GM12878 (cell line): ENCODE measurements at regions not wholly inside any gene's neighbourhood (a gene's known extent, or its start where the extent isn't known, plus 50 kb on each side); places are given as distances from the start of the nearest gene placed in this dataset.

ENCODE experiments used
- ATAC-seq: fragments of 200-7000 bp; cut with Tn5 transposase; 3 replicates; pipeline ENCODE4 v1.9.1; 2020; ENCODE audit warnings: mild to moderate bottlenecking, moderate library complexity
- BruUV-seq: library from RNA; stranded (reverse); fragments of 400-500 nt; replicated peaks from 2 replicates; lab custom pipeline; 2021; lab: Mats Ljungman, UMichigan
- CTCF ChIA-PET: fragments of 300-600 bp; sonication (Branson Sonifier 250); formaldehyde crosslinking; extraction: SDS; loops from one replicate; lab custom pipeline; 2021; ENCODE audit warnings: inconsistent platforms; lab: Yijun Ruan, JAX
- POLR2A ChIA-PET: fragments of 350-600 bp; formaldehyde crosslinking; extraction: SDS; loops from one replicate; lab custom pipeline; 2021; ENCODE audit warnings: inconsistent platforms; lab: Charles Lee
- RAD21 ChIA-PET: fragments of 300-600 bp; sonication (Branson Sonifier 250); formaldehyde crosslinking; loops from one replicate; lab custom pipeline; 2023; ENCODE audit warnings: antibody characterized with exemption; ENCODE audit not compliant: unreplicated experiment; lab: Charles Lee
- SMC1A ChIA-PET: fragments of 300-600 bp; sonication (Branson Sonifier 250); formaldehyde crosslinking; loops from one replicate; lab custom pipeline; 2023; ENCODE audit not compliant: unreplicated experiment, uncharacterized antibody; lab: Charles Lee
- DNase-seq: peaks from one replicate; pipeline ENCODE4 v3.0.0-alpha.2; 2011; ENCODE audit warnings: low read depth, low spot score
- FAIRE-seq: peaks from 3 replicates; lab custom pipeline; 2011; peaks lifted over from hg19 to GRCh38; lab: Jason Lieb, UNC
- H2AFZ ChIP-seq: 2 replicates; pipeline ENCODE4 v1.6.0; 2011; ENCODE audit warnings: low read depth, low read length, control low read depth; ENCODE audit not compliant: control insufficient read depth
- H3K27ac ChIP-seq: 2 replicates; pipeline ENCODE4 v1.5.1; 2011; ENCODE audit warnings: control low read depth; ENCODE audit not compliant: control insufficient read depth, insufficient read depth
- H3K27me3 ChIP-seq, 2 experiments: replicated peaks in 1 of 2; 2 replicates each; pipeline versions ENCODE4 v1.6.0 to v1.6.1; 2011; ENCODE audit warnings: low read length in 1 of 2; ENCODE audit not compliant: control insufficient read depth in 2 of 2, insufficient read depth in 2 of 2
- H3K36me3 ChIP-seq, 2 experiments: 2 replicates each; pipeline ENCODE4 v1.5.1; 2011; ENCODE audit warnings: low read length in 1 of 2; ENCODE audit not compliant: control insufficient read depth in 2 of 2, insufficient read depth in 2 of 2
- H3K4me1 ChIP-seq: 2 replicates; pipeline ENCODE4 v1.6.1; 2011; ENCODE audit warnings: mild to moderate bottlenecking, low read length, moderate library complexity, mixed read lengths; ENCODE audit not compliant: control insufficient read depth, insufficient read depth
- H3K4me2 ChIP-seq: 2 replicates; pipeline ENCODE4 v1.6.0; 2011; ENCODE audit warnings: control low read depth; ENCODE audit not compliant: control insufficient read depth, insufficient read depth
- H3K4me3 ChIP-seq: fragments of 200-600 bp; sonication (generic); 2 replicates; pipeline ENCODE4 v1.5.1; 2016
- H3K79me2 ChIP-seq: 2 replicates; pipeline ENCODE4 v1.6.0; 2011; ENCODE audit warnings: low read length; ENCODE audit not compliant: control insufficient read depth, insufficient read depth
- H3K9ac ChIP-seq: 2 replicates; pipeline ENCODE4 v1.8.0; 2011; ENCODE audit warnings: low read length, control low read depth, mixed read lengths; ENCODE audit not compliant: control insufficient read depth, insufficient read depth
- H3K9me3 ChIP-seq: replicated peaks from 3 replicates; pipeline ENCODE4 v1.5.1; 2011; ENCODE audit warnings: mild to moderate bottlenecking, low read length; ENCODE audit not compliant: control insufficient read depth, insufficient read depth
- H4K20me1 ChIP-seq: 2 replicates; pipeline ENCODE4 v1.6.0; 2011; ENCODE audit not compliant: control insufficient read depth, insufficient read depth
- ASH2L ChIP-seq: fragments of 300-600, 200-600 bp; sonication (generic); IDR thresholded peaks from 2 replicates; pipeline ENCODE4 v1.6.1; 2017; ENCODE audit warnings: low read depth, mild to moderate bottlenecking, borderline replicate concordance
- CBX3 ChIP-seq: fragments of 200-600 bp; sonication (generic); IDR thresholded peaks from 2 replicates; pipeline ENCODE4 v1.6.1; 2016; ENCODE audit warnings: low read depth, borderline replicate concordance
- CBX5 ChIP-seq: sonication (generic); IDR thresholded peaks from 2 replicates; pipeline ENCODE4 v1.6.1; 2016; ENCODE audit warnings: low read depth, moderate library complexity, mild to moderate bottlenecking, inconsistent platforms
- CHD2 ChIP-seq: IDR thresholded peaks from 2 replicates; pipeline ENCODE4 v1.6.1; 2011; ENCODE audit warnings: low read depth, low read length, improper control_type of control experiment, borderline replicate concordance
- CREB1 ChIP-seq: IDR thresholded peaks from 2 replicates; pipeline ENCODE4 v1.6.1; 2012; ENCODE audit warnings: low read depth, mild to moderate bottlenecking, inconsistent platforms
- GABPA ChIP-seq: IDR thresholded peaks from 2 replicates; pipeline ENCODE4 v1.6.1; 2014; ENCODE audit warnings: antibody characterized with exemption, low read depth, mild to moderate bottlenecking, inconsistent platforms
- MEF2A ChIP-seq: IDR thresholded peaks from 2 replicates; pipeline ENCODE4 v1.6.1; 2011; ENCODE audit warnings: low read depth, mild to moderate bottlenecking, low read length, moderate library complexity; ENCODE audit not compliant: insufficient read depth
- NFYA ChIP-seq: IDR thresholded peaks from 2 replicates; pipeline ENCODE4 v1.6.1; 2011; ENCODE audit warnings: low read depth, mild to moderate bottlenecking, low read length, improper control_type of control experiment, borderline replicate concordance
- NR2C2 ChIP-seq: IDR thresholded peaks from 2 replicates; pipeline ENCODE4 v1.6.1; 2011; ENCODE audit warnings: borderline replicate concordance, low read depth; ENCODE audit not compliant: control insufficient read depth, insufficient read length
- POLR2AphosphoS2 ChIP-seq: IDR thresholded peaks from 2 replicates; pipeline ENCODE4 v1.6.1; 2011; ENCODE audit warnings: low read depth, mild to moderate bottlenecking, low read length, improper control_type of control experiment, moderate library complexity
- RAD21 ChIP-seq: IDR thresholded peaks from 2 replicates; pipeline ENCODE4 v1.6.1; 2011; ENCODE audit warnings: mild to moderate bottlenecking, low read depth, low read length, moderate library complexity; ENCODE audit not compliant: insufficient read depth
- SPI1 ChIP-seq: IDR thresholded peaks from 2 replicates; pipeline ENCODE4 v1.6.1; 2011; ENCODE audit warnings: low read depth, mild to moderate bottlenecking, low read length, moderate library complexity, borderline replicate concordance; ENCODE audit not compliant: insufficient read depth
- SREBF2 ChIP-seq: IDR thresholded peaks from 2 replicates; pipeline ENCODE4 v1.6.1; 2012; ENCODE audit warnings: mild to moderate bottlenecking, low read length
- TAF1 ChIP-seq: IDR thresholded peaks from 2 replicates; pipeline ENCODE4 v1.6.1; 2011; ENCODE audit warnings: mild to moderate bottlenecking, low read depth, low read length, borderline replicate concordance
- TARDBP ChIP-seq: IDR thresholded peaks from 2 replicates; pipeline ENCODE4 v1.6.1; 2016; ENCODE audit warnings: borderline replicate concordance
- ZNF207 ChIP-seq: fragments of 450-650 bp; IDR thresholded peaks from 2 replicates; pipeline ENCODE4 v1.6.1; 2014; ENCODE audit warnings: antibody characterized with exemption, mild to moderate bottlenecking, borderline replicate concordance
- ZNF217 ChIP-seq: fragments of 450-650 bp; IDR thresholded peaks from 2 replicates; pipeline ENCODE4 v1.6.1; 2017; ENCODE audit warnings: antibody characterized with exemption, mild to moderate bottlenecking
- ZNF384 ChIP-seq: IDR thresholded peaks from 2 replicates; pipeline ENCODE4 v1.6.1; 2012; ENCODE audit warnings: low read depth, mild to moderate bottlenecking, low read length, improper control_type of control experiment, borderline replicate concordance
- ZNF622 ChIP-seq: fragments of 450-650 bp; IDR thresholded peaks from 2 replicates; pipeline ENCODE4 v1.6.1; 2017; ENCODE audit warnings: mild to moderate bottlenecking, inconsistent platforms
- WGBS: methylation state at CpG from one replicate; pipeline ENCODE4 v1.1.6; 2016; ENCODE audit warnings: low lambda C conversion rate; ENCODE audit not compliant: insufficient replicate concordance, insufficient coverage; ENCODE audit errors: missing lambda C conversion rate; 5-methylcytosine and 5-hydroxymethylcytosine counted together
- in situ Hi-C: fragments of 300-500 bp; cut with MboI; formaldehyde crosslinking; loops from 9 replicates; pipeline ENCODE4 v1.14.3; 2018; ENCODE audit warnings: mixed read lengths
- intact Hi-C: fragments of 100-400 bp; cut with micrococcal nuclease; formaldehyde crosslinking; loops from one replicate; pipeline ENCODE4 v1.14.2; 2022; ENCODE audit not compliant: unreplicated experiment
- TF ChIP-seq, protein P1 (sequence below): fragments of 450-650 bp; IDR thresholded peaks from 2 replicates; pipeline ENCODE4 v1.6.1; 2016; ENCODE audit warnings: mild to moderate bottlenecking

- Histone ChIP-seq H3K4me3 (no peak overlapping the region), H3K4me2 (no peak overlapping the region), H3K36me3 (no peaks in the 10 kb centered on the region), H3K27me3 (peaks cover 2 to 4% of the 10 kb centered on the region in 2 experiments; a peak in 2 of 4 replicates), H3K9me3 (no peaks in the 10 kb centered on the region), H2AFZ (no peak overlapping the region), H3K79me2 (no peaks in the 10 kb centered on the region), H3K27ac (no peak overlapping the region), H4K20me1 (no peaks in the 10 kb centered on the region), H3K9ac (no peak overlapping the region), H3K4me1 (no peaks in the 10 kb centered on the region)
- ATAC-seq (no peak), FAIRE-seq (no peak), DNase-seq (no peak)
- CTCF ChIA-PET = no interaction called here
- intact Hi-C loops = no loop called here
- TF ChIP-seq MEF2A = no peak
- no peak for TF ChIP-seq ZNF384
- TF ChIP-seq ZNF217 = no peak
- TF ChIP-seq TARDBP = no peak
- no peak for TF ChIP-seq SREBF2
- no peak for TF ChIP-seq NFYA
- TF ChIP-seq GABPA = no peak
- no peak for TF ChIP-seq SPI1
- TF ChIP-seq CREB1 = no peak
- no peak for TF ChIP-seq ZNF207
- TF ChIP-seq TAF1 = no peak
- no peak for TF ChIP-seq CBX3
- no peak for TF ChIP-seq NR2C2
- no peak for TF ChIP-seq POLR2AphosphoS2
- no peak for TF ChIP-seq CBX5
- TF ChIP-seq RAD21 = no peak
- TF ChIP-seq CHD2 = no peak
- no peak for TF ChIP-seq ZNF622
- TF ChIP-seq, protein P1, sequence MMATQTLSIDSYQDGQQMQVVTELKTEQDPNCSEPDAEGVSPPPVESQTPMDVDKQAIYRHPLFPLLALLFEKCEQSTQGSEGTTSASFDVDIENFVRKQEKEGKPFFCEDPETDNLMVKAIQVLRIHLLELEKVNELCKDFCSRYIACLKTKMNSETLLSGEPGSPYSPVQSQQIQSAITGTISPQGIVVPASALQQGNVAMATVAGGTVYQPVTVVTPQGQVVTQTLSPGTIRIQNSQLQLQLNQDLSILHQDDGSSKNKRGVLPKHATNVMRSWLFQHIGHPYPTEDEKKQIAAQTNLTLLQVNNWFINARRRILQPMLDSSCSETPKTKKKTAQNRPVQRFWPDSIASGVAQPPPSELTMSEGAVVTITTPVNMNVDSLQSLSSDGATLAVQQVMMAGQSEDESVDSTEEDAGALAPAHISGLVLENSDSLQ = no peak
- TF ChIP-seq ASH2L = no peak
- WGBS = 14% methylated on average over 7 of the region's 7 CpGs
- SMC1A ChIA-PET = no interaction called here
- RAD21 ChIA-PET = no interaction called here
- POLR2A ChIA-PET = no interaction called here
- in situ Hi-C loops = no loop called here
- BruUV-seq = no TSS peak
Measured at GRCh38 chr1:94323311-94324177, 86.2 kb upstream of the ARHGAP29 start.
